ENCODE measurements at regions not wholly inside any gene's neighbourhood (a gene's known extent, or its start where the extent isn't known, plus 50 kb on each side); places are given as distances from the start of the nearest gene placed in this dataset.

DNA sequence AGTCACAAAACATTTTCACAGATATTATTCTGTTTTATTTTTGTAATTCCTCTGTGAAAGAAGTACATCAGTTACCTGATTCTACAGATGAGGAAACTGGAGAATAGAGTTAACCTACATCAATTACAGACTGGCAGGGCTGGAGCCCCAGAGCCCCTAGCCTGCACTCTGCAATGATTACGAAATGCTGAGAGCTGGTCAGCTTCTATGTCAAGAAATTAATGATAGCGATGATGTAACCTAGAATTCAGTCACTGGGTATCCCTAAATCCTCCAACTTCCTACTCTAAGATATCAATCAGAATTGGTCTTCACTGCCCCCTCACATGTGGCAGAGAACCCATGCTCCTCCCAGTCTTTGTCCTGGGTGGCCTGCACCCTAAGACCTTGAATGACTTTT, 273.5 kb upstream of the PLET1 start:
- no peaks in the 10 kb centered on the region for H3K36me3 Mint-ChIP-seq (ENCODE audit: low read depth)
- H3K4me1 ChIP-seq (ENCODE audit: insufficient read depth, low read length): no peaks in the 10 kb centered on the region
- H3K27ac ChIP-seq (ENCODE audit: low read depth in 1 of 2, low read length in 2 of 2): no peak overlapping the region
- H3K27me3 Mint-ChIP-seq: peaks cover 17% of the 10 kb centered on the region
- H3K36me3 ChIP-seq (ENCODE audit: insufficient read depth, low read length): no peaks in the 10 kb centered on the region
- H3K9me3 ChIP-seq (ENCODE audit: control insufficient read depth in 1 of 2, insufficient read depth in 1 of 2, low read length in 2 of 2): no peaks in the 10 kb centered on the region
- H3K27me3 ChIP-seq (ENCODE audit: control insufficient read depth in 1 of 2, insufficient read depth in 2 of 2, low read length in 2 of 2): peaks cover 0 to 10% of the 10 kb centered on the region in 2 experiments
- H3K4me1 Mint-ChIP-seq (ENCODE audit: low read depth): peaks cover 13% of the 10 kb centered on the region
- ChIA-PET POLR2A (no interaction called here), CTCF (interaction anchor here (0.5 kb wide), 1 partner anchor 381 kb away, joined by 3 read pairs; no protein-coding TSS in a partner anchor)
- TF ChIP-seq, protein P1, sequence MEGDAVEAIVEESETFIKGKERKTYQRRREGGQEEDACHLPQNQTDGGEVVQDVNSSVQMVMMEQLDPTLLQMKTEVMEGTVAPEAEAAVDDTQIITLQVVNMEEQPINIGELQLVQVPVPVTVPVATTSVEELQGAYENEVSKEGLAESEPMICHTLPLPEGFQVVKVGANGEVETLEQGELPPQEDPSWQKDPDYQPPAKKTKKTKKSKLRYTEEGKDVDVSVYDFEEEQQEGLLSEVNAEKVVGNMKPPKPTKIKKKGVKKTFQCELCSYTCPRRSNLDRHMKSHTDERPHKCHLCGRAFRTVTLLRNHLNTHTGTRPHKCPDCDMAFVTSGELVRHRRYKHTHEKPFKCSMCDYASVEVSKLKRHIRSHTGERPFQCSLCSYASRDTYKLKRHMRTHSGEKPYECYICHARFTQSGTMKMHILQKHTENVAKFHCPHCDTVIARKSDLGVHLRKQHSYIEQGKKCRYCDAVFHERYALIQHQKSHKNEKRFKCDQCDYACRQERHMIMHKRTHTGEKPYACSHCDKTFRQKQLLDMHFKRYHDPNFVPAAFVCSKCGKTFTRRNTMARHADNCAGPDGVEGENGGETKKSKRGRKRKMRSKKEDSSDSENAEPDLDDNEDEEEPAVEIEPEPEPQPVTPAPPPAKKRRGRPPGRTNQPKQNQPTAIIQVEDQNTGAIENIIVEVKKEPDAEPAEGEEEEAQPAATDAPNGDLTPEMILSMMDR (IDR thresholded peaks at IDR 0.05): no peak
- ATAC-seq (ENCODE audit: poor library complexity) (no peak), DNase-seq (no peak)
- intact Hi-C loops (cut with DNase I, micrococcal nuclease): no loop called here
- no peak overlapping the region for H3K4me3 Mint-ChIP-seq
- H3K4me3 ChIP-seq (ENCODE audit: low read length): no peak overlapping the region
- H3K27ac Mint-ChIP-seq: no peak overlapping the region
- no peaks in the 10 kb centered on the region for H3K9me3 Mint-ChIP-seq

DNA sequence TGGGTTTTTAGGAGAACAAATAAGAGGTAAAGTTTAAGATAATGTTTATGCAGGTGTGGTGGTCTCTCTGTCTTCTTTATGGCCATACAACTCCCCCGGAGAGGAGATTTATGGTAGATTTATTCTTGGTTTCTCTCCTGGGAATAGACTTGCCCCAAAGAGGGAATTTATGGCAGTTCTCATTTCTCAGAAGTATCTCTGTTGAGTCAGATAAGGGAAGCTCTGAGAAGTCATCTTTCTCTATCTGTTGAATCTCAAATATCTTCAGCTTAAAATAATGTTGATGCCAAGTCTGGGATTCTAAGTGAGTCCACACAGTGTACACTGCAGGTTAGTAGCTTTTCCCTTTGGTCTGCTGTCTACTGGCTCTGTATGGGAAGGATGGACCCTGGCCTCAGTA, 276.4 kb upstream of the PLET1 start:
- Histone ChIP-seq H3K4me3 (ENCODE audit: low read length) (no peak overlapping the region), H3K36me3 (ENCODE audit: insufficient read depth, low read length) (no peaks in the 10 kb centered on the region), H3K4me1 (ENCODE audit: insufficient read depth, low read length) (peaks cover 13% of the 10 kb centered on the region), H3K27me3 (ENCODE audit: control insufficient read depth in 1 of 2, insufficient read depth in 2 of 2, low read length in 2 of 2) (peaks cover 0 to 12% of the 10 kb centered on the region in 2 experiments), H3K27ac (ENCODE audit: low read depth in 1 of 2, low read length in 2 of 2) (no peak overlapping the region), H3K9me3 (ENCODE audit: control insufficient read depth in 1 of 2, insufficient read depth in 1 of 2, low read length in 2 of 2) (no peaks in the 10 kb centered on the region)
- TF ChIP-seq, protein P1 (IDR thresholded peaks at IDR 0.05): no peak
- no peak overlapping the region for H3K27ac Mint-ChIP-seq
- H3K27me3 Mint-ChIP-seq: peaks cover 17% of the 10 kb centered on the region
- intact Hi-C loops (cut with DNase I, micrococcal nuclease): no loop called here
- no peaks in the 10 kb centered on the region for H3K9me3 Mint-ChIP-seq
- POLR2A ChIA-PET: no interaction called here
- CTCF ChIA-PET: no interaction called here
- H3K36me3 Mint-ChIP-seq (ENCODE audit: low read depth): no peaks in the 10 kb centered on the region
- peaks cover 41% of the 10 kb centered on the region for H3K4me1 Mint-ChIP-seq (ENCODE audit: low read depth)
- H3K4me3 Mint-ChIP-seq: no peak overlapping the region
- DNase-seq: no peak
- ATAC-seq (ENCODE audit: poor library complexity): no peak

DNA sequence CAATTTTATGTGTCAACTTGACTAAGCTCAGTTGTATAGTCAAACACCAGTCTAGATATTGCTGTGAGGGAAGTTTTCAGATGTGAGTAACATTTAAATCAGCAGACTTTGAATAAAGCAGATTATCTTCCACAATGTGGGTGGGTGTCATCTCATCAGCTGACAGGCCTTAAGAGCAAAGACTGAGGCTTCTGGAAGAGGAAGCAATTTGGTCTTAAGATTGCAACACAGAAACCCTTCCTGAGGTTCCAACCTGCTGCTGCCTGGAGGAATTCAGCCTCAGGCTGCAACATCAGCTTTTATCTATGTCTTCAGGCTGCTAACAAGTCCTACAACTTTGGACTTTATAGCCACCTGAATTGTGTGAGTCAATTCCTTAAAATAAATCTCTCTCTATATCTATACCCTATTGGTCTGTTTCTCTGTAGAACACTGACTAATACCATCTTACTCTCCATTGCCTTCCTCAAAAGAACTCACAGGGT, 277.2 kb upstream of the PLET1 start:
- H3K27ac ChIP-seq (ENCODE audit: low read depth in 1 of 2, low read length in 2 of 2): no peak overlapping the region
- peaks cover 13% of the 10 kb centered on the region for H3K4me1 ChIP-seq (ENCODE audit: insufficient read depth, low read length)
- Mint-ChIP-seq H3K27ac (no peak overlapping the region), H3K36me3 (ENCODE audit: low read depth) (no peaks in the 10 kb centered on the region), H3K4me1 (ENCODE audit: low read depth) (peaks cover 49% of the 10 kb centered on the region), H3K4me3 (no peak overlapping the region), H3K9me3 (no peaks in the 10 kb centered on the region), H3K27me3 (peaks cover 17% of the 10 kb centered on the region)
- CTCF ChIA-PET: no interaction called here
- no peaks in the 10 kb centered on the region for H3K9me3 ChIP-seq (ENCODE audit: control insufficient read depth in 1 of 2, insufficient read depth in 1 of 2, low read length in 2 of 2)
- DNase-seq (peak in 1 of 14 experiments; percentile 20), ATAC-seq (ENCODE audit: poor library complexity) (no peak)
- peaks cover 0 to 12% of the 10 kb centered on the region in 2 experiments for H3K27me3 ChIP-seq (ENCODE audit: control insufficient read depth in 1 of 2, insufficient read depth in 2 of 2, low read length in 2 of 2)
- H3K4me3 ChIP-seq (ENCODE audit: low read length): no peak overlapping the region
- TF ChIP-seq, protein P1 (IDR thresholded peaks at IDR 0.05): no peak
- intact Hi-C loops (cut with DNase I, micrococcal nuclease): no loop called here
- POLR2A ChIA-PET: interaction anchor here (0.9 kb wide), 1 partner anchor 17 kb away, joined by 4 read pairs; no protein-coding TSS in a partner anchor
- no peaks in the 10 kb centered on the region for H3K36me3 ChIP-seq (ENCODE audit: insufficient read depth, low read length)

Measured in CD4-positive, alpha-beta T cell (primary cell).